GM18511 (cell line): ENCODE measurements at regions not wholly inside any gene's neighbourhood (a gene's known extent, or its start where the extent isn't known, plus 50 kb on each side); places are given as distances from the start of the nearest gene placed in this dataset.
A peak's percentile ranks its signal among the peaks of the same experiment; 100 is the strongest.

ENCODE experiments used
- ATAC-seq: cut with Tn5 transposase; IDR thresholded peaks from one replicate; pipeline ENCODE4 v1.9.1; 2021; ENCODE audit warnings: mild to moderate bottlenecking, moderate library complexity; ENCODE audit not compliant: unreplicated experiment

- peak; percentile 83 for ATAC-seq
Measured at GRCh38 chr4:163755013-163755412, 260.5 kb downstream of the TMA16 start.

- no peak for ATAC-seq
Measured at GRCh38 chr4:163757219-163757618, 262.7 kb downstream of the TMA16 start.

GRCh38 chr4:163758032-163758431 is 263.5 kb downstream of the TMA16 start:
- ATAC-seq, result no peak

GRCh38 chr4:163762741-163763140 is 268.3 kb downstream of the TMA16 start:
- no peak for ATAC-seq

- no peak for ATAC-seq
Measured at GRCh38 chr4:163764569-163764968, 270.1 kb downstream of the TMA16 start.

GRCh38 chr4:163768014-163768413 is 273.5 kb downstream of the TMA16 start:
- no peak for ATAC-seq

GRCh38 chr4:163772238-163772637 is 277.7 kb downstream of the TMA16 start:
- no peak for ATAC-seq

GRCh38 chr4:163773940-163774339 is 279.4 kb downstream of the TMA16 start:
- no peak for ATAC-seq

GRCh38 chr4:163776957-163777356 is 282.5 kb downstream of the TMA16 start:
- no peak for ATAC-seq

GRCh38 chr4:163781726-163782125 is 287.2 kb downstream of the TMA16 start:
- no peak for ATAC-seq

GRCh38 chr4:163790231-163790630 is 295.7 kb downstream of the TMA16 start:
- ATAC-seq, result no peak

- no peak for ATAC-seq
Measured at GRCh38 chr4:163795885-163796284, 301.4 kb downstream of the TMA16 start.

GRCh38 chr4:163804001-163804400 is 309.5 kb downstream of the TMA16 start:
- ATAC-seq, result no peak

GRCh38 chr4:163806653-163807052 is 312.2 kb downstream of the TMA16 start:
- ATAC-seq, result no peak

- no peak for ATAC-seq
Measured at GRCh38 chr4:163808011-163808410, 313.5 kb downstream of the TMA16 start.

GRCh38 chr4:163810755-163811154 is 316.3 kb downstream of the TMA16 start:
- no peak for ATAC-seq

GRCh38 chr4:163815776-163816175 is 321.3 kb downstream of the TMA16 start:
- ATAC-seq, result peak; percentile 85

- peak; percentile 22 for ATAC-seq
Measured at GRCh38 chr4:163816494-163816893, 322.0 kb downstream of the TMA16 start.

- ATAC-seq, result no peak
Measured at GRCh38 chr4:163818673-163819072, 324.2 kb downstream of the TMA16 start.

GRCh38 chr4:163833669-163834068 is 339.2 kb downstream of the TMA16 start:
- no peak for ATAC-seq

GRCh38 chr4:163846008-163846407 is 351.5 kb downstream of the TMA16 start:
- no peak for ATAC-seq

- no peak for ATAC-seq
Measured at GRCh38 chr4:163852246-163852645, 357.8 kb downstream of the TMA16 start.

- no peak for ATAC-seq
Measured at GRCh38 chr4:163857903-163858302, 363.4 kb downstream of the TMA16 start.

GRCh38 chr4:163858515-163858914 is 364.0 kb downstream of the TMA16 start:
- peak; percentile 59 for ATAC-seq
